Activated CD8-positive, alpha-beta memory T cell treated with anti-CD3 and anti-CD28 coated beads for 4 hours (primary cell): ENCODE measurements at regions not wholly inside any gene's neighbourhood (a gene's known extent, or its start where the extent isn't known, plus 50 kb on each side); places are given as distances from the start of the nearest gene placed in this dataset.

Experiments used
- DNase-seq, 2 donors: peaks; one replicate each; pipeline ENCODE4 v3.0.0-alpha.2; 2020; ENCODE audit warnings: low read depth in 2 of 2

DNA sequence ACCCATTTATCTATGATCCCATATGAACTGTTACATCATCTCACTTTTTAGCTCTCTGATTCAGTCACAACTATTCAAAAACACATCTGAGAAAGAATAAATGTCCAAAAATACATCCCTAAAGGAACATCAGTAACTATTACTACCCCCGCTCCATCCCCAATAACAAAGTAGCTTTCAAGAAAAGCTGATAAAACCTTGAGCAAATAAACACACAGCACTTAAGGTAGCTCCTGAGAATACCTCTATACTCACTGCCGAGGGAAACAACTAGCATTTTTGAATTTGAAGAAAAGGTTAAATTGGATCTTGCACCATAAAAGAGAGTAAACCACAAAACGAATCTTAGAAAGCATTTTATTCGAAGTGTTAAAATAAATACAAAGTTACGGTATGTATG is 63.4 kb downstream of the PMAIP1 start:
- no peak for DNase-seq

DNA sequence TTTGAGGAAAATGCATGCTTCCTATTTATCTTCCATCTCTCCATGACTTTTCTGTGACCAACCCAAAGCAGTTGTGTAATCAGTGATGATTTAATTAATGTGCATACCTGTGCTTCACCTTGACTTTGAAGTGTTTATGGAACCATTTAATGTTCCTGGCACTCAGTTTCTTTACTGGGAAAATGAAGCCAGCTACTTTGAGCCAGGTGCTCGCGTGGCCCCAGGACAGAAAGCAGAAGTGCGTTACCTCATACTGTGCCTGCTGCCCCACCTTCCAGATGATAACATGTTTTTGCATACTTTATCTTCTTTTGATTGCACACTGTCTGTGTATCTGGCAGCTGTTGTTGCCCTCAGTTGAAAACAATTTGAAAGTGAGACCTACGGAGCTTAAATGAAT is 61.3 kb downstream of the PMAIP1 start:
- no peak for DNase-seq

DNA sequence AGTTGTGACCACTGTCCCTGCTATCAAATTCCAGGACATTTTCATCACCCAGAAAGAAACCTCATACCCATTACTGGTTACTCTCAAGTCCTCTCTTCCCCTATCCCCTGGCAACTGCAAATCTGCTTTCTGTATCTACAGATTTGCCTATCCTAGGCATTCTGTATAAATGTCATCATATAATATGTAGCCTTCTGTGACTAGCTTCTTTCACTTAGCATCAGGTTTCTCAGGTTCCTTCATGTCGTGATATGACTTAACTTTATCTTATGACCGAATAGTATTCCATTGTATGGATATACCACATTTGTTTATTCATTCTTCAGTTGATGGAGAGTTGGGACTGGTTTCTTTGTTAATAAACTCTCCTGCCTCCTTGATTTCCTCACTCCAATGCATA is 60.5 kb downstream of the PMAIP1 start:
- DNase-seq, result no peak

DNA sequence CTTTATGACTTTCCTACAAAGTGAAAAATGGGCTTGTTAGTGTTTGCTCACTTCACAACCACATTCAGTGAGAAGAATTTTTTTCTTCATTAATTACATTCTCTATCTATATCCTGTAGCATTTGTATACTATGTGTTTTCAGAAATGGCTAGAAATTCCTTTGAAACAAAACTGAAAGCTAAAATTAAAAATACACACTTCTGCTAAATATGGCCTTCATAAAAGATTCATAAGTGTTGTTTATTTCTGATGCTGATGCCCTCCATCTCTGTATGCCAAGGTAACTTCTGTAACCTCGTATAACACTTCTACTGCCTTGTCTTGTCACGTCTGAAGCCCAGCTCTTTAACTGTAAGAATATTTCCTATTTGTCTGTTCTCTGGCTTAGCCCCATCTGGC is 59.8 kb downstream of the PMAIP1 start:
- DNase-seq, result no peak

DNA sequence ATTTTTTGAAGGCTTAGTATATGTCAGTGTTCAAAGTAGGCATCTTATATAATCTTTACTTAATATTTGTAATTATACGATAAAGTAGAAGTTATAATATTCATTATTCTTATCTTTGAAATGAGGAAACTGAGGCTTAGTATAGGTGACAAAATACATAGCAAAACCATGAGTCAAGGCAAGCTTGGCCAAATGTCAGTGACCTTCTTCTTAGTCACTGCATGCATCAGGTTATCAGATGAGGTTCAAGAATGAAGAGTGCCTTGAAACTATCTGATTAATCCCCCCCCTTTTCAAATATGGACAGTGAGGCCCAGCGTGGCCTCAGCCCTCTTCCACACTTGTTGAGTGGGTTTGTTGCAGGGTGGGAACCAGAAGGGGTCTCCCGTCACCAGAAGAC is 59.3 kb downstream of the PMAIP1 start:
- DNase-seq, result no peak

DNA sequence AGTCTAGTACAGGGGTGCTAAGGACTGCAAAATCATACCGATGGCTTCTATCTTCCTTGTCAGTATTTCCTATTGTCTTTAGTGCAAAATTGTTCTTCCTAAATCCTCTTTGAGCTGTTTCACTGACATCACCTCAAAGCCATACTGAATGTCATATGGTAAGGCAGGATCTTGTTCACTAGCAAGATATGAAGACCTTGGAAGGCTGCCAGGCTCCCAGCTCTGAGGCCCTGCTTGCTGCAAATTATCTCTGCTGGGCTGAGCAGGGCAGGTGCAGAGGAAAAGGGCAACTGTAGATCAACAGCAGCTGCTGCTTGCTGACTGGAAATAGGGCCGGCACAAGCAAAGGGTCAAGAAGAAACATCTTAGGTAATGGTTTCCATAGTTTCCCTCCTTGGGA is 58.2 kb downstream of the PMAIP1 start:
- DNase-seq, result no peak

DNA sequence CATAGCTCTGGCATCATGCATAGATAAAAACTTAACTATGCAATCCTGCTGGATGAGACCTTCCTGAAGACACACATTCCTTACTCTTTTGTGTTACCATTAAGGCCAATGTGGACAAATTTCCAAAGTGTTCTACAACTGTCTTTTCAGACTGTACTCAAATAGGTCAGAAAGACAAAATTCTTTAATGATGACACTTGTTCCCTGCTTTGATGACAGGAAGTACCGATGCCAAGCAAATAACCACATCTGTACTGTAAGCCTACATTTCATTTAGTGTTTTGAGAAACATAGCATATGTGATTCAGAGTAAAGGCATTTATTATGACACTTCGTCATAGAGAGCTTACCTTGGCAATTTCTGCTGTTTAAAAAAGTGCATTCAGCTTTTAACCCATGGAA is 55.0 kb downstream of the PMAIP1 start:
- DNase-seq, result no peak

DNA sequence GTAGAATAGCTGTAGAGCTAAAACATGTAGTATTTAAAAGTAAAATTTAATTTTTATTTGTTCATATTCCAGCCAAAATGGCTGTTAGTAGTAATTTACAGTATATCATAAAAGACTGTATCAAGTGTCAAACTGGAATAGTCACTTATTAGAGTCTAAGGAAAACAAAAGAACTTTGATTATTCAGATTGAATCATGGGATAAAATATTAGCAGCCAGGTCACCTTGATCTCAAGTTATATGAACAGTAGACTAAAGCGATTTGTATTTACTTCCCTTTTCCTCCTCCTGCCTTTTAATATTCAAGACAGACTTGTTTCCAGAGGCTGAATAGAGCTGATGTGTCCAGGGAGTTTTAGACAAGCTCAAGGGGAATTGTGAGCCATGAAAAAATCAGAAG is 54.4 kb downstream of the PMAIP1 start:
- DNase-seq, result no peak
